HCT116 (cell line): ENCODE measurements at regions not wholly inside any gene's neighbourhood (a gene's known extent, or its start where the extent isn't known, plus 50 kb on each side); places are given as distances from the start of the nearest gene placed in this dataset.
A peak's percentile ranks its signal among the peaks of the same experiment; 100 is the strongest.

Experiments used
- ATAC-seq: fragments of 200-7000 bp; cut with Tn5 transposase; 2 replicates; pipeline ENCODE4 v1.9.1; 2020; ENCODE audit warnings: mild to moderate bottlenecking, moderate library complexity
- BruUV-seq: library from RNA; stranded (reverse); fragments of 400-500 nt; replicated peaks from 2 replicates; lab custom pipeline; 2021; lab: Mats Ljungman, UMichigan
- CTCF ChIA-PET: fragments of 300-600 bp; sonication (Branson Sonifier 250); formaldehyde crosslinking; loops from one replicate; lab custom pipeline; 2021; ENCODE audit warnings: antibody characterized with exemption; lab: Charles Lee
- POLR2A ChIA-PET: fragments of 300-600, 350-600 bp; sonication (Branson Sonifier 250); formaldehyde crosslinking; loops from one replicate; lab custom pipeline; 2021; ENCODE audit warnings: antibody characterized with exemption; lab: Charles Lee
- RAD21 ChIA-PET, 2 experiments: fragments of 300-600 bp; sonication (Branson Sonifier 250); formaldehyde crosslinking; loops; one replicate each; lab custom pipeline; 2023; ENCODE audit warnings: low total read pairs in 2 of 2; ENCODE audit not compliant: uncharacterized antibody in 2 of 2, unreplicated experiment in 2 of 2, low non-redundant PET in 1 of 2; lab: Charles Lee
- DNase-seq: peaks from one replicate; pipeline ENCODE4 v3.0.0-alpha.2; 2010; ENCODE audit warnings: low read depth, low spot score
- H2AFZ ChIP-seq: fragments of 200-600 bp; shearing (Covaris generic), sonication (generic); 2 replicates; pipeline ENCODE4 v1.6.1; 2017; ENCODE audit warnings: low read depth, mixed run types, mixed read lengths, antibody characterized with exemption, low read length; ENCODE audit not compliant: poor library complexity, severe bottlenecking
- H3K27ac ChIP-seq: 2 replicates; pipeline ENCODE4 v1.5.1; 2012; ENCODE audit warnings: low read depth, low read length
- H3K27me3 ChIP-seq: fragments of 200-600 bp; sonication (generic); 2 replicates; pipeline ENCODE4 v1.6.1; 2016; ENCODE audit warnings: mixed run types, low read length, mixed read lengths; ENCODE audit not compliant: insufficient read depth
- H3K36me3 ChIP-seq, 2 experiments: fragments of 200-500 bp in 1 of 2; fragments of 200-600 bp in 1 of 2; sonication (Bioruptor generic) in 1 of 2; sonication (generic) in 1 of 2; 2 replicates each; pipeline versions ENCODE4 v1.5.1 to v1.6.1; 2014 to 2016; ENCODE audit warnings: low read length in 2 of 2, inconsistent platforms in 1 of 2, mixed read lengths in 1 of 2, mixed run types in 1 of 2; ENCODE audit not compliant: insufficient read depth in 2 of 2, control insufficient read depth in 1 of 2
- H3K4me1 ChIP-seq, 2 experiments: fragments of 200-600 bp in 1 of 2; sonication (generic) in 1 of 2; 2 replicates each; pipeline versions ENCODE4 v1.5.1 to v1.6.1; 2012 to 2017; ENCODE audit warnings: low read length in 2 of 2, inconsistent platforms in 1 of 2, mild to moderate bottlenecking in 1 of 2, mixed read lengths in 1 of 2, mixed run types in 1 of 2, moderate library complexity in 1 of 2; ENCODE audit not compliant: insufficient read depth in 2 of 2, control insufficient read depth in 1 of 2
- H3K4me2 ChIP-seq: fragments of 200-600 bp; sonication (generic); 2 replicates; pipeline ENCODE4 v1.6.1; 2017; ENCODE audit warnings: mixed run types, low read length, mixed read lengths
- H3K4me3 ChIP-seq, 2 experiments: fragments of 200-600 bp in 1 of 2; sonication (generic) in 1 of 2; replicated peaks in 1 of 2; 2 replicates each; pipeline ENCODE4 v1.5.1; 2011 to 2016; ENCODE audit warnings: low read length in 2 of 2, control low read depth in 1 of 2, low read depth in 1 of 2, mild to moderate bottlenecking in 1 of 2, mixed read lengths in 1 of 2, mixed run types in 1 of 2
- H3K79me2 ChIP-seq: fragments of 200-600 bp; sonication (generic); 2 replicates; pipeline ENCODE4 v1.6.1; 2017; ENCODE audit warnings: mild to moderate bottlenecking, mixed run types, low read length, moderate library complexity, mixed read lengths; ENCODE audit not compliant: insufficient read depth
- H3K9ac ChIP-seq: fragments of 200-600 bp; sonication (generic); 2 replicates; pipeline ENCODE4 v1.6.1; 2016; ENCODE audit warnings: low read length, mixed read lengths
- H3K9me2 ChIP-seq: fragments of 200-600 bp; sonication (generic), shearing (Covaris generic); 2 replicates; pipeline ENCODE4 v1.6.1; 2017; ENCODE audit warnings: mixed run types, mild to moderate bottlenecking, moderate library complexity; ENCODE audit not compliant: insufficient read depth
- H3K9me3 ChIP-seq, 2 experiments: fragments of 200-500 bp in 1 of 2; fragments of 200-600 bp in 1 of 2; sonication (Bioruptor generic) in 1 of 2; sonication (generic) in 1 of 2; 2 replicates each; pipeline ENCODE4 v1.6.1; 2014 to 2017; ENCODE audit warnings: low read length in 2 of 2, mixed read lengths in 2 of 2, inconsistent platforms in 1 of 2, low read depth in 1 of 2, mild to moderate bottlenecking in 1 of 2, mixed run types in 1 of 2, moderate library complexity in 1 of 2; ENCODE audit not compliant: control insufficient read depth in 1 of 2, insufficient read depth in 1 of 2
- H4K20me1 ChIP-seq: fragments of 200-600 bp; sonication (generic), shearing (Covaris generic); 2 replicates; pipeline ENCODE4 v1.6.1; 2017; ENCODE audit warnings: mixed run types, mild to moderate bottlenecking, moderate library complexity; ENCODE audit not compliant: insufficient read depth
- CTCF ChIP-seq, 3 experiments: fragments of 200-600 bp in 1 of 3; sonication (generic) in 1 of 3; IDR thresholded peaks in 2 of 3; conservative IDR thresholded peaks in 1 of 3; 2 replicates each; pipeline ENCODE4 v1.5.1; 2012 to 2017; ENCODE audit warnings: low read depth in 2 of 3, low read length in 2 of 3, antibody characterized with exemption in 1 of 3, borderline replicate concordance in 1 of 3, control low read depth in 1 of 3, mild to moderate bottlenecking in 1 of 3, mixed read lengths in 1 of 3, mixed run types in 1 of 3, moderate library complexity in 1 of 3; ENCODE audit not compliant: insufficient read depth in 1 of 3
- POLR2A ChIP-seq: IDR thresholded peaks from 2 replicates; pipeline ENCODE4 v1.7.0; 2011; ENCODE audit warnings: borderline replicate concordance; ENCODE audit not compliant: insufficient read depth, insufficient read length; ENCODE audit errors: extremely low read depth
- RAD21 ChIP-seq: IDR thresholded peaks from 2 replicates; pipeline ENCODE4 v1.6.1; 2012; ENCODE audit warnings: low read depth, mild to moderate bottlenecking
- ZFX ChIP-seq: fragments of 450-650 bp; IDR thresholded peaks from 2 replicates; pipeline ENCODE4 v1.6.1; 2017
- intact Hi-C: fragments of 100-400 bp; cut with micrococcal nuclease; formaldehyde crosslinking; loops from 2 replicates; pipeline ENCODE4 v1.10.0; 2022

- intact Hi-C loops, result loop anchor here (10.0 kb wide), 1 partner anchor 487 kb away; no protein-coding TSS in a partner anchor
- Histone ChIP-seq H3K4me3 (no peak overlapping the region), H3K27me3 (no peaks in the 10 kb centered on the region), H3K79me2 (no peaks in the 10 kb centered on the region), H4K20me1 (no peaks in the 10 kb centered on the region), H3K4me2 (no peak overlapping the region)
- RAD21 ChIA-PET, result no interaction called here
- TF ChIP-seq ZFX (no peak), POLR2A (no peak)
- TF ChIP-seq, all 23 proteins: peak for 0
- Histone ChIP-seq H3K9me2 (no peaks in the 10 kb centered on the region), H3K9me3 (no peaks in the 10 kb centered on the region), H3K36me3 (no peaks in the 10 kb centered on the region), H2AFZ (no peak overlapping the region), H3K4me1 (no peaks in the 10 kb centered on the region), H3K9ac (no peak overlapping the region), H3K27ac (no peak overlapping the region)
- ATAC-seq, result no peak
- ChIA-PET POLR2A (no interaction called here), CTCF (interaction anchor here (0.8 kb wide), 1 partner anchor 17 kb away, joined by 3 read pairs; no protein-coding TSS in a partner anchor)
- no peak for DNase-seq
- BruUV-seq, result no TSS peak
These were observed 79.9 kb upstream of the PCDH18 start for GRCh38 chr4:137611998-137612700.

- no peaks in the 10 kb centered on the region for H3K4me1 ChIP-seq
- no peak overlapping the region for H3K27ac ChIP-seq
- no peaks in the 10 kb centered on the region for H3K27me3 ChIP-seq
- no peak overlapping the region for H3K9ac ChIP-seq
- ATAC-seq (peak; percentile 79), DNase-seq (no peak)
- intact Hi-C loops, result loop anchor here (10.0 kb wide), 1 partner anchor 486 kb away; no protein-coding TSS in a partner anchor
- H2AFZ ChIP-seq, result no peak overlapping the region
- no peaks in the 10 kb centered on the region for H3K36me3 ChIP-seq
- BruUV-seq, result no TSS peak
- CTCF ChIA-PET, result no interaction called here
- H4K20me1 ChIP-seq, result no peaks in the 10 kb centered on the region
- POLR2A ChIA-PET, result no interaction called here
- no peaks in the 10 kb centered on the region for H3K9me2 ChIP-seq
- no peak overlapping the region for H3K4me3 ChIP-seq
- H3K4me2 ChIP-seq, result no peak overlapping the region
- TF ChIP-seq RAD21 (peak; percentile 22; the same call in 1 of the 2 replicates), CTCF (IDR thresholded peaks at IDR 0.05 in 2 of 3, conservative IDR thresholded peaks at IDR 0.05 in 1 of 3; ENCODE audit: borderline replicate concordance in 1 of 3, insufficient read depth in 1 of 3, low read depth in 2 of 3, low read length in 2 of 3) (peak in 2 of 3 experiments; percentile 66 to 69; a peak in 4 of 6 replicates), ZFX (no peak)
- H3K9me3 ChIP-seq, result no peaks in the 10 kb centered on the region
- no peaks in the 10 kb centered on the region for H3K79me2 ChIP-seq
- RAD21 ChIA-PET, result no interaction called here
These were observed 78.7 kb upstream of the PCDH18 start for GRCh38 chr4:137610960-137611359.
